SIG-M5 (cell line): ENCODE measurements at regions not wholly inside any gene's neighbourhood (a gene's known extent, or its start where the extent isn't known, plus 50 kb on each side); places are given as distances from the start of the nearest gene placed in this dataset.
"Not testable (repeated sequence)": the region's sequence is repeated elsewhere in the genome, so short reads cannot be mapped to it uniquely, and the experiment has no call there.

Experiments used
- DNase-seq: peaks from one replicate; lab custom pipeline; 2025; lab: John Stamatoyannopoulos, UW

- DNase-seq, result no peak
Measured at GRCh38 chr5:28402590-28403301, 1364.4 kb upstream of the CDH9 start.

DNA sequence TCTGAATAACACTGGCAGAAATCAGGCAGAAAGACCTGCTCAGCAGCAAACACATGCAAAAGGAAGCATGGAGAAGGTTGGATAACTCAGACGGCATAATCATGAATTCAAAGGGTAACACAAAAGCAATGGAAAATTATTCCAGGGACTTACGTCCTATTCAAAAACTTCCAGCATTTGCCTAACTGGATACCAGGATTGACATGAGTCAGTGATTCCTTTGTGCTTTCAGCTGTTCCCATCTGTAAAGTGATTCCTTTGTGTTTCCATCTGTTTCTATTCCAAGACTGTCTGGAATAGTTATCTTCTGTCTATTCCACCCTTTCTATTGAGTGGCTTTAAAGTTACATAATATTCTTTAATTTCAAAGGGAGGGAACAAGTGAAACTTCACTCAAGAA is 1361.7 kb upstream of the CDH9 start:
- no peak for DNase-seq

GRCh38 chr5:28399211-28399610 is 1360.8 kb upstream of the CDH9 start:
- DNase-seq, result no peak

- no peak for DNase-seq
Measured at GRCh38 chr5:28398185-28398584, 1359.8 kb upstream of the CDH9 start.

DNA sequence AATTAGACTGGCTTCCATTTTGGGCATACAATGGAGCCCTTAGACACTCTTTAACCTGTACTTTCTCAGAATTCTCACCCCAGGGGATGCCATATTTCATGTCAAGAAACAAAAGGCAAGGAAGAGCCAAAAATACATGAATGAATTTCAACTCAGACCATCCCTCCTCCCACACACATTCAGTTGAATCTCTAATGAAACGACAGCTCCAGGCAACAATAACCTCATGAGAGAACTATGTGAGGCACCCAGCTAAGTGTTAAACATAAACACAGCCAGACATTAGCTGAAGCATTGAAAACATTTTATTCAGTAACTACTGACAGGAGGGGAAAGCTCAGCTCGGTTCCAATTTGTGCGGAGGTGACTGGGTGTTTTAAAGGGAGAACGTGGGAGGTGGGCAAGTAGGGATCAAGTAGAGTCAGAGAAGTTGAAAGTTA is 1359.1 kb upstream of the CDH9 start:
- no peak for DNase-seq

GRCh38 chr5:28391277-28391676 is 1352.9 kb upstream of the CDH9 start:
- no peak for DNase-seq

GRCh38 chr5:28390341-28390740 is 1352.0 kb upstream of the CDH9 start:
- no peak for DNase-seq

DNA sequence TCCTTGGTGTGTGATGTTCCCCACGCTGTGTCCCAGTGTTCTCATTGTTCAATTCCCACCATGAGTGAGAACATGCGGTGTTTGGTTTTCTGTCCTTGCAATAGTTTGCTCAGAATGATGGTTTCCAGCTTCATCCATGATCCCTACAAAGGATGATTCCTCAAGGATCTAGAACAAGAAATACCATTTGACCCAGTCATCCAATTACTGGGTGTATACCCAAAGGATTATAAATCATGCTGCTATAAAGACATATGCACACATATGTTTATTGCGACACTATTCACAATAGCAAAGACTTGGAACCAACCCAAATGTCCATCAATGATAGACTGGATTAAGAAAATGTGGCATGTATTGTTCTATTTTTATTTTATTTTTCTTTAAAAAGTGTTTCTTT is 1351.3 kb upstream of the CDH9 start:
- not testable (repeated sequence) for DNase-seq

DNA sequence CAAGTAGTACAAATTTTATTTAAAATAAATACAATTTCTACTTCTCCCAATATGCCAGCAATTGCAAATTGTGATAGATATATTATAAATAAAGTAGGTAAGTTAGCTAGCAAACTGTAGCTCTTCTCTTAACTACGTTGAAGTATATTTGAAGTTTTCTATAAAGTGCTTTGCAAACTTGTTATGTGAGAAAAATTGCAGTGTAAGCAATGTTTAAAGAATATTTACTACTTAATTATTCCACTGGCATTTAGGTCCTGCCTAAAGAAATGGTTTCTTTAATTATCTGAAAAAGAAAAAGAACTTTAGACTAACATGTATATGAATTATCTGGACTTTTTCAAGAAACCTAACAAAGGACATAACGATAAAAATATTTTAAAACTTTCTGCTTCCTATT is 1350.0 kb upstream of the CDH9 start:
- no peak for DNase-seq

- DNase-seq, result no peak
Measured at GRCh38 chr5:28386712-28387111, 1348.3 kb upstream of the CDH9 start.

DNA sequence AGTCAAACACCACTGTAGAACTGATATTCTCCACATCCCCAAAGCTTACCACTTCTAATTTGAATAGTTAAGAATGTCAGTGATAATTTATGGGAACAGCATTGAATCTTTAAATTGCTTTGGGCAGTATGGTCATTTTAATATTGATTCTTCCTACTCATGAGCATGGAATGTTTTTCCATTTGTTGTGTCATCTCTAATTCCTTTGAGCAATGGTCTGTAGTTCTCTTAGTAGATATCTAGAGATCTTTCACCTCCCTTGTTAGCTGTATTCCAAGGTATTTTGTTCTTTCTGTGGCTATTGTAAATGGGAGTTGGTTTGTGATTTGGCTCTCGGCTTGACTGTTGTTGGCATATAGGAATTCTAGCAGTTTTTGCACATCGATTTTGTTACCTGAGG is 1341.8 kb upstream of the CDH9 start:
- no peak for DNase-seq

DNA sequence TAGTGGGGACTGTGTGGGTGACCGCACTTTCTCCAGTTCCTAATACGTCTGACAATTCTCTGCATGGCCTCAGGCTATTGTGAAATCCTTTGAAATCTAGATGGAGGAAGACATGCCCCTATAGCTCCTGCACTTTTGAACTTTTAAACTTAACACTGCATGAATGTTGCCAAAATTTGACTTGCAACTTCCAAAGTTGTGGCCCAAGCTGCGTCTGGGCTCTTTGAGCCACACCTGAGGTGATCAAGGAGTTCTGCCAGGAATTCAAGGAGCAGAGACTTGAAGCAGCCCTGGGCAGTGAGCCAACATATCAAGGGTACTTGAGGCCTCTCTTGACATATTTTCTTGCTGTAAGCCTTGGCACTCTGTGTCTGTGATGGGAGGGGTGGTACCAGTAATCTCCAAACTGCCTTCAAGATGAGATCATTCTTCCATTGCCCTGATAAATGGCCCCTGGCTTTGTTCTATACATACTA is 1336.1 kb upstream of the CDH9 start:
- no peak for DNase-seq

DNA sequence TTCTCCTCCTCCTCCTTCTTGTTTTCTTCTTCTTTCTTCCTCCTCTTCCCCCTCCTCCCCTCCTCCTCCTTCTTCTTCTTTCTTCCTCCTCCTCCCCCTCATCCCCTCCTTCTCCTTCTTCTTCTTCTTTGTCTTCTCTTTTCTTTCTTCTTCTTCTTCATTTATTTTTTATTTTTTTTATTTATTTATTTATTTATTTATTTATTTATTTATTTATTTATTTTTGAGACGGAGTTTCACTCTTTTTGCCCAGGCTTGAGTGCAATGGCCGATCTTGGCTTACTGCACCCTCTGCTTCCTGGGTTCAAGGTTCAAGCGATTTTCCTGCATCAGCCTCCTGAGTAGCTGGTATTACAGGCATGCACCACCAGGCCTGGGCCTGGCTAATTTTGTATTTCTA is 1332.5 kb upstream of the CDH9 start:
- DNase-seq, result no peak

- DNase-seq, result no peak
Measured at GRCh38 chr5:28369418-28369817, 1331.0 kb upstream of the CDH9 start.

- no peak for DNase-seq
Measured at GRCh38 chr5:28355831-28356230, 1317.4 kb upstream of the CDH9 start.

- DNase-seq, result no peak
Measured at GRCh38 chr5:28346696-28347095, 1308.3 kb upstream of the CDH9 start.

DNA sequence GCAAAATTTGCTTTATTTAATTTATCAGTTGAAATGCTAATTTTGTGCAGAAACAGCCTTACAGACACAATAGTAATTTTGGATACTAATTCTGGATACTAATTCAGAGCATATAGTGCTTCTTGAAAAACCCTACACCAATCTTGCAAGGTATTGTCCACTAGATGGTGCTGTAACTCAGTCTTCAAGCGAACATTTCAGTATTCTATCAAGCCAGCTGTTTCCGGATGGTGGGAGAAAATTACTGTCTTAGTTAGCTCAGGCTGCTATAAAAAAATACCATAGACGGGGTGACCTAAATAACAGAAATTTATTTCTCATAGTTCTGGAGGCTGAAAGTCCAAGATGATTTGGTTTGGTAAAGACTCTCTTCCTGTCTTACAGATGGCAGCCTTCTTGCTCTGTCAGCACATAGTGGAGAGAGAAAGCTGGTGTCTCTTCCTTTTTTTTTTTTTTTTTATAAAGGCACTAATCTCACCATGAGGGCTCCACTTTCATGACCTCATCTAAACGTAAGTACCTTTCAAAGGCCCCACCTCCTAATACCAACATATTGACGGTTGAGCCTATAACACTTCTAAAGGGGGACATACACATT is 1306.5 kb upstream of the CDH9 start:
- no peak for DNase-seq

DNA sequence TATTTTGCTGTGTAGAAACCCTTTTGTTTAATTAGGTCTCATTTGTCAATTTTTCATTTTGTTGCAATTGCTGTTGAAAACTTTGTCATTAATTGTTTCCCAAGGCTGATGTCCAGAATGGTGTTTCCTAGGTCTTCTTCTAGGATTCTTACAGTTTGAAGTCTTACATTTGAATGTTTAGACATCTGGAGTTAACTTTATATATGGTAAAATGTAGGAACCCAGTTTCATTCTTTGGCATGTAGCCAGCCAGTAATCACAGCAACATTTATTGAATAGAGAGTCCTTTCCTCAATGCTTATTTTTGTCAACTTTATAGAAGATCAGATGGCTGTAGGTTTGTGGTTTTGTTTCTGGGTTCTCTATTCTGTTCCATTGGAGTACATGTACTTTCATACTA is 1290.8 kb upstream of the CDH9 start:
- DNase-seq, result no peak

DNA sequence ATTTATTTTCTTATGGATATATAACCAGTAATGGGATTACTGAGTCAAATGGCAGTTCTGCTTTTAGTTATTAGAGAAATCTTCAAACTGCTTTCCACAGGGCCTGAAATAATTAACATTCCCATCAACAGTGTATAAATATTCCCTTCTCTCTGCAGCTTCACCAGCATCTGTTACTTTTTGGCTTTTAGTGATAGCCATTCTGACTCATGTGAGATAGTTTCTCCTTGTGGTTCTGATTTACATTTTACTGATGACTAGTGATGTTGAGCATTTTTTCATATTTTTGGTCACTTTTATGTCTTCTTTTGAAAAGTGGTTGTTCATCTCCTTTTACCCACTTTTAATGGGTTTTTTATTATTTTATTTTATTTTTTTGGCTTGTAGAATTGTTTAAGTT is 1290.3 kb upstream of the CDH9 start:
- no peak for DNase-seq

- no peak for DNase-seq
Measured at GRCh38 chr5:28324174-28324573, 1285.8 kb upstream of the CDH9 start.

GRCh38 chr5:28313953-28314352 is 1275.6 kb upstream of the CDH9 start:
- no peak for DNase-seq

DNA sequence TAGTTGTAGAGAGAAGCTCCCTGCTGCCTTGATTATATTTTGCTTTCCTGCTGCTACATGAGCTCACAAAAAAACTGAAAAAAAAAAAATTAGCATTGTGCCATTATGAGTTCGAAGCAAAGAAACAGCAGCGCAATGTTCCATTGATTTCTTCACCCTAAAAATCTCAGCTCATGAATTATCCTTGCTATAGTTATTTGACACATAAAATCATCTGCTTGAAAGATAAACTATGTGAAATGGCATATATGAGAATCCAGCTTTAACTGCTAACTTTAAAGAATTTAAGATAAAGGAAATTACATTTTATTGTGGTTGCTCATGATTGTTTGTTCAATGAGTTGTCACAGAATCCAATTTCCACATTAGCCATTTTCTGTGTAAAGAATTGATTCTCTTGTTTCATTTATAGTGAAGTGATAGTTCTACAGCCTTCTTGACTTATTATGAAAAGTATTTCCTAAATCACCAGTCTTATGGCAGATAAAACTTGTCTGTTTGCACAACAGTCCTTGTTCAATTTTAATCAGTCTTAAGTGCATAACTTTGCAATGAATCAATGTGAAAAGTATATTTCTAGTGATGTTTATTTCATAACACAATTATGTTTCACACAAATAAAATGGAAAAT is 1275.0 kb upstream of the CDH9 start:
- DNase-seq, result no peak

- DNase-seq, result no peak
Measured at GRCh38 chr5:28310696-28311095, 1272.3 kb upstream of the CDH9 start.
